GM21528 (cell line): ENCODE measurements at regions not wholly inside any gene's neighbourhood (a gene's known extent, or its start where the extent isn't known, plus 50 kb on each side); places are given as distances from the start of the nearest gene placed in this dataset.

Experiments
- ATAC-seq: cut with Tn5 transposase; IDR thresholded peaks from one replicate; pipeline ENCODE4 v1.9.1; 2021; ENCODE audit warnings: mild to moderate bottlenecking, moderate library complexity; ENCODE audit not compliant: unreplicated experiment, low FRiP score

GRCh38 chr1:87652176-87652575 lies 323.5 kb downstream of the LMO4 start:
- no peak for ATAC-seq

DNA sequence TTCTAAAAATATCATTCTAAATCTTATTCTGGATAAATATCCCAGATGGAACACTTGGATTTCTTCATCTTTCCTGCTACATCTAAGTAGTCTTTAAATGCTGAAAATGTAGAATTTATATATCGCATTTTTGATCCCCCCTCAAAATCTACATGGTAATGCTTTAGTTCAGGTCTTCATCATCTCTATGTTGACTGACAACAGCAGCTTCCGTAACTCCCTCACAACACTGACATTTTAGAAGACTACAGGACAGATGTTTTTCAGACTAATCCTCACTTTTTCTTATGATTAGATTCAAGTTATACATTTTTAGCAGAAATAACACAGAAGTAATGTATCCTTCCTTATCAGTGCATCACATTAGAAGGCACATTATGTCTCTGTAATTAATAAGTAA lies 336.5 kb downstream of the LMO4 start:
- no peak for ATAC-seq

- ATAC-seq = no peak
Observed at GRCh38 chr1:87666681-87667080, 338.0 kb downstream of the LMO4 start.

DNA sequence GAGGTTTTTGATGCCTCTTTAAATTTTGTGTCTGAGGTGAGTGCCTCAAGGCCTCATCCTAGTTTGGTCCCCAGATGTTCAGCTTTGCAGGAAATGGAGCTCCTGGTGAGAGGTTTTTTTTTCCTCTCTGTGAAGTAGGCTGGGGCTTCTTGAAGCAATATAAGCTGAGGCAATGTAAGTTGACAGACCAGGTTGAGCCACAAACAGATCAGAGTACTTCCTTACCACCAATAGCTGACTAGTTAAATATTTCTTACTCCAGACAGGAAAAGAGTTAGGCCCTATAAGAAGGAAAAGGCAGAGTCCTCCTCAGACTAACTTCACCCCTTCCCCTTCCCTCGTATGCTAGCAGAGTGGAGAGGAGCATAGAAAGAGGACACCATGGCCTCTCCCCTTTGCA lies 341.0 kb downstream of the LMO4 start:
- ATAC-seq = no peak

GRCh38 chr1:87673309-87673708 lies 344.6 kb downstream of the LMO4 start:
- no peak for ATAC-seq

GRCh38 chr1:87673748-87674147 lies 345.1 kb downstream of the LMO4 start:
- no peak for ATAC-seq

- ATAC-seq = no peak
Observed at GRCh38 chr1:87674791-87675190, 346.1 kb downstream of the LMO4 start.

DNA sequence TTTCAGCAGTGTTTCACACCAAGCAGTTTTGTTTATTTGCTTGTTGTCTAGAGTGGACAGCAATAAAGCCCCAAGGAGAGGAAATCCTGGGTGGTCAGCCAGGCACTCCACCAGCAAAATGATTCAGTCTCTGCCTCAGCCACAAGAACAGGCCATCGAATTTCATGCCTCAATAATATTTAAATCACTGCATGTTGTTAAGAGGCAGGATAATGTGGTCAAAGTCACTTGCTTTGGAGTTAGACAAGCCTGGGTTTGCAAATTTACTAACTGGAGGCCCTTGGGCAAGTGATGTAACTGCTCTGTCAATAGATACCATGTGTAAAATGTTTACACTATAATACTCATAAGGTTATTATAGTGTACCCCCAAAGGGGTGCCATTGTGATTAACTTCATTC lies 349.6 kb downstream of the LMO4 start:
- ATAC-seq = no peak

GRCh38 chr1:87682565-87682964 lies 353.9 kb downstream of the LMO4 start:
- no peak for ATAC-seq

DNA sequence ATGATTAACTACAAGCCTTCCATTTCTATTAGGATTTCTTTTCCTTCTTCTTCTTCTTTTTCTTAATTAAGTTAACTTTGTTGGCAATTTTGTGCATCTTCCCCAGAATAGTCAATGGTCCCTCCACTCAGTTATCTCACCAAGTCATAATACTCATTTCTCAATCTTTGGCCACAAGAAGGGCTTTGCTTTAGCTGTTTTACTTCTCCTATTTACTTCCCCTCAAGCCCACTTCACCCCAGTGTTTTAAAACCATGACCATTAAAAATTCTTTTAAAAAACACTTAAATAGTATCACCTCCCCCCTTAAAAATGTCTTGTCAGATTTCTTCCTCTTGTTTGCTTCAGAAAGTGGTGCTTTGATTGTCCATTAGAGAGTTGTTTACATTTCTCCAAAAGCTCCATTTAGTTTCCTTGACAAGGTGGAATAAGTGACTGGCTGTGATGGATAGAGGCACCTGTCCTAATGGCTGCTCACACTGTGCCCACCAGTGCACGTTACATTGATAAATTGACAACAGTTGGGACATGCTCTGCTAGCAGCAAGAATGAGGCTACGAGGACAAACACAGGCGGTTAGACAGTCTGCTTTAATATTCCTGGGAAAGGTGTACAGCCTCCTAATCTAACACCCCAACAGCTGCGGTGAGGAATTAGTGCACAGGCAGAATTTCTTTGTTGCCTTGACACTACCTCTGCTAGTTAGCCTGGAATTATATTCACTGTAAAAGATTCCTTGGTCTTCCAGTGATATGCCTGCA lies 354.7 kb downstream of the LMO4 start:
- ATAC-seq = no peak

- no peak for ATAC-seq
Observed at GRCh38 chr1:87684194-87684593, 355.5 kb downstream of the LMO4 start.

- no peak for ATAC-seq
Observed at GRCh38 chr1:87684713-87685205, 356.1 kb downstream of the LMO4 start.

- ATAC-seq = no peak
Observed at GRCh38 chr1:87685311-87686135, 356.8 kb downstream of the LMO4 start.

GRCh38 chr1:87686136-87686495 lies 357.4 kb downstream of the LMO4 start:
- ATAC-seq = no peak

DNA sequence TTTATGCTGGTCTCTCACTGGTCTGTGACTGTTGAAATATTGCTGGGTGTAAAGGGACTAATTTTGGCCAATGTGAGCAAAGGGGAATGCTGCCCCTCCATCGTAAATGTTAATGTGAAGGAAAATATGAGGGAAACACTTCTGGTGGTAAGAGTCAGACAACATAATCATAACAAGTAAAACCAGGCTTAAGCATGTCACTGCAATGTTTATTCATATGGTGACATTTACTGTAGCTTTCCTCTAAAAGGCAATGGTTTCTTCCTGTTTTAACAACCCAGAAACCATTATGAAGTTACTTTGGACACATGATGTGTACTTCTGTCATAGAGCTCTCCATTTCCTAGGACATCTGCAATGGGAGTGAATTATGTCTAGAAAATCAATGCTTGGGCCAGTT lies 358.0 kb downstream of the LMO4 start:
- no peak for ATAC-seq

GRCh38 chr1:87688136-87688535 lies 359.5 kb downstream of the LMO4 start:
- ATAC-seq = no peak

- ATAC-seq = no peak
Observed at GRCh38 chr1:87689487-87689886, 360.8 kb downstream of the LMO4 start.

DNA sequence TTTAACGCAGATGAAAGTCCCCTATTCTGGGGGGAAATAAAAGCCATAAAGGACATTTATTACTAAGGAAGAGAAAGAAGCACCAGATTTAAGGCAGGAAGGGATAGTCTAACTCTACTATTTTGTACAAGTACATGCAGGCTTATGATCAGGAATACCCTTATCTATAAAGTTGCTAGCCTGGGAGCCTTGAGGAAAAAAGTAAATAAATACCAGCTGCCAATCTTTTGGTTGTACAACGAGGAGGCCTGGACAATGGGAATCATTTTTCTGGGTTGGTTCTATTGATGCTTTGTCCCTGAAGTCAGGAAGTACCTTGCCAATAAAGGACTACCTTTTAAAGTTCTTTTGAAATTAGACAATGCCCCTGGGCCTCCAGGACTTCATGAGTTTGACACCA lies 367.8 kb downstream of the LMO4 start:
- ATAC-seq = no peak

DNA sequence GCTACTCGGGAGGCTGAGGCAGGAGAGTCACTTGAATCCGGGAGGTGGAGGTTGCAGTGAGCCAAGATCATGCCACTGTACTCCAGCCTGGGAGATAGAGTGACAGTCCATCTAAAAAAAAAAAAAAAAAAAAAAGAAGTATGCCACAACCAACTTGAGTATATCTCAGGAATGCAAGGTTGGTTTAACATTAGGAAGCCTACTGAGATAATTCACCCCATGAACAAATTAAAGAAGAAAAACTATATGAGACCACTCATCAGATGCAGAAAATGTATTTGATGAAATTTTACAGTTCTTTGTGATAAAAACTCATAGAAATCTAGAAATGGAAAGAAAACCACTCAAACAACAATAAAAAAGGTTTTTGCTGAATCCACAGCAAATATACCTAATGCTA lies 373.8 kb downstream of the LMO4 start:
- ATAC-seq = no peak

DNA sequence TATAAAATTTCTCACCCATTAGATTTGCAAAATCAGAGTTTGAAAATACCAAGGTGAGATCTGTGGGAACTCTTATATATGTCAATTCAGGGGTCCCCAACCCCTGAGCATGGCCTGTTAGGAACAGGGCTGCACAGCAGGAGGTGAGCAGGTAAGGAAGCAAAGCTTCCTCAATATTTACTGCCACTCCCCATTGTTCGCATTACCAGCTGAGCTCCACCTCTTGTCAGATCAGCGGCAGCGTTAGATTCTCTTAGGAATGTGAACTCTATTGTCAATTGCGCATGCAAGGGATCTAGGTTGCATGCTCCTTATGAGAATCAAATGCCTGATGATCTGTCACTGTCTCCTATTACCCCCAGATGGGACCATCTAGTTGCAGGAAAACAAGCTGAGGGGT lies 376.6 kb downstream of the LMO4 start:
- ATAC-seq = no peak

GRCh38 chr1:87706203-87706602 lies 377.5 kb downstream of the LMO4 start:
- no peak for ATAC-seq

GRCh38 chr1:87706779-87707228 lies 378.1 kb downstream of the LMO4 start:
- no peak for ATAC-seq
